ENCODE measurements at regions not wholly inside any gene's neighbourhood (a gene's known extent, or its start where the extent isn't known, plus 50 kb on each side); places are given as distances from the start of the nearest gene placed in this dataset.

DNA sequence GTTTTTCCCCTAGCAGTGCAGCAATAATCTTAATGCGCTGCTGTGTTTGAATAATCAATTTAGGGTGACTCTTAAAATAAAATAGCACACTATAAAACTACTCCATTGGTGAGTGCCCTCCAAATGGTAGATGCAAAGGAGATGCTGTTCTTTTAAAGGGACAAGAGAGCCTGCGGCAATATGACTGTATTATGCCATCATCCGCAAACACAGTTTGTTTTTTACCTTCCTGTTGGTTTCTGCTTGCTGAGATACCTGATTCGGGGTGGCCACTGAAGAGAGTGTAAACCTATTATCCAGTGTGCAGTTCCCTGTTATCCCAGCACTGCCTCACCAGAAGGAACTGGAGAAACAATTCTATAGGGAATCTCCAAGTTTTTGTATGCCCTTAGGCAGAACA, 523.1 kb upstream of the TGFBR2 start:
- Histone ChIP-seq H2AFZ (ENCODE audit: low read length) (no peak overlapping the region), H3K4me3 (ENCODE audit: low read length, poor library complexity, severe bottlenecking) (no peak overlapping the region), H3K9ac (ENCODE audit: low read depth, low read length, poor library complexity, severe bottlenecking) (no peak overlapping the region), H3F3A (ENCODE audit: low read depth) (no peaks in the 10 kb centered on the region), H3K36me3 (ENCODE audit: insufficient read depth, low read length) (no peaks in the 10 kb centered on the region), H3K9me3 (ENCODE audit: insufficient read depth, low read depth, low read length) (no peaks in the 10 kb centered on the region), H3K9me2 (replicated peaks; ENCODE audit: low read depth, low read length) (no peaks in the 10 kb centered on the region), H4K20me1 (ENCODE audit: insufficient read depth, low read length, poor library complexity, severe bottlenecking) (no peaks in the 10 kb centered on the region), H3K4me1 (ENCODE audit: insufficient read depth, low read length, poor library complexity, severe bottlenecking) (peaks cover 8% of the 10 kb centered on the region), H3K4me2 (ENCODE audit: low read depth, low read length, poor library complexity, severe bottlenecking) (no peak overlapping the region), H3K27me3 (ENCODE audit: insufficient read depth, low read length, poor library complexity, severe bottlenecking) (no peaks in the 10 kb centered on the region), H3K79me2 (ENCODE audit: insufficient read depth, low read length) (no peaks in the 10 kb centered on the region)
- TF ChIP-seq EZH2phosphoT487 (IDR thresholded peaks at IDR 0.05; ENCODE audit: borderline replicate concordance), result no peak
- TF ChIP-seq CTCF (conservative IDR thresholded peaks at IDR 0.05; ENCODE audit: low read length), result no peak

DNA sequence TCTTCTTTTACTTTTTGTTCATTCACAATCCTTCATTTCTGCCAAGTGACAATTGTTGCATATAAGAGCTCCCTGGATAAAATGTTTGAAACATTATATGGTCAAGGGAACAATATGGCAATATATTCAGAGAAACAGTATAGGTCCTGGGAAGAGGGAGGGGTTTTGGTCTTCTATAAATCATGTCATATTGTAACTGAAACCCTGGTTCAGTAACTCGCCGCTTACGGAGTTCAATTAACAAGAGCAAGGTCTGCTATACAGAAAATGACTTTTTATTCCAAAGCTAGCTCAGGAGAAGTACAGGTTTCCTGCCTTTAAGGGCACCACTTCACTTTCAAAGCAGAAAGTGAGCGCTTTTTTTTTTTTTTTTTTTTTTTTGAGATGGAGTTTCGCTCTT, 522.1 kb upstream of the TGFBR2 start:
- H3K27me3 ChIP-seq (ENCODE audit: insufficient read depth, low read length, poor library complexity, severe bottlenecking), result no peaks in the 10 kb centered on the region
- H3K79me2 ChIP-seq (ENCODE audit: insufficient read depth, low read length), result no peaks in the 10 kb centered on the region
- no peak overlapping the region for H3K9ac ChIP-seq (ENCODE audit: low read depth, low read length, poor library complexity, severe bottlenecking)
- TF ChIP-seq CTCF (conservative IDR thresholded peaks at IDR 0.05; ENCODE audit: low read length), result no peak
- no peak for TF ChIP-seq EZH2phosphoT487 (IDR thresholded peaks at IDR 0.05; ENCODE audit: borderline replicate concordance)
- H3F3A ChIP-seq (ENCODE audit: low read depth), result no peaks in the 10 kb centered on the region
- H3K4me2 ChIP-seq (ENCODE audit: low read depth, low read length, poor library complexity, severe bottlenecking), result no peak overlapping the region
- peaks cover 8% of the 10 kb centered on the region for H3K4me1 ChIP-seq (ENCODE audit: insufficient read depth, low read length, poor library complexity, severe bottlenecking)
- H4K20me1 ChIP-seq (ENCODE audit: insufficient read depth, low read length, poor library complexity, severe bottlenecking), result no peaks in the 10 kb centered on the region
- no peak overlapping the region for H2AFZ ChIP-seq (ENCODE audit: low read length)
- H3K9me2 ChIP-seq (replicated peaks; ENCODE audit: low read depth, low read length), result no peaks in the 10 kb centered on the region
- H3K36me3 ChIP-seq (ENCODE audit: insufficient read depth, low read length), result no peaks in the 10 kb centered on the region
- no peak overlapping the region for H3K4me3 ChIP-seq (ENCODE audit: low read length, poor library complexity, severe bottlenecking)
- no peaks in the 10 kb centered on the region for H3K9me3 ChIP-seq (ENCODE audit: insufficient read depth, low read depth, low read length)

DNA sequence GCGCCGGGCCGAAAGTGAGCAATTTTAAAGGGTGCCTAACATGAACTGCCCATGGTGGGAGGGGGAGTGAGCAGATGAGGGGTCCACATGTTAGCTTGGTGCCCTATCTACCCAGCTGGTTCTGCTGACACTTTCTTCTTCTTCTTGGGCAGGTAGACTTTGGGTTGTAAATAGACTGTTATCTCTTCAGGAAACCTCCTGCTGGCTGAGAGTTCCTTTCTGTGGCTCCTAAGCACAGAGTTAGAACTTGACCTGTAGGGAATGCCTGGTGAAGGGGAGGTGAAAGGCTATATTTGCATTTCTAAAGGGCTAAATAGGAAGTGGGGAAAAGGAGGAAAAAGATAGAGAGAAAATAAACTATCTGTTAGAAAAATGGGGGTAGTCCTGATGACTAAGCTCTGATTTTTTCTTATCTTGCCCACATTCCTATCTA, 521.4 kb upstream of the TGFBR2 start:
- H3K9me2 ChIP-seq (replicated peaks; ENCODE audit: low read depth, low read length), result no peaks in the 10 kb centered on the region
- H3K9ac ChIP-seq (ENCODE audit: low read depth, low read length, poor library complexity, severe bottlenecking), result no peak overlapping the region
- TF ChIP-seq CTCF (conservative IDR thresholded peaks at IDR 0.05; ENCODE audit: low read length), result no peak
- TF ChIP-seq EZH2phosphoT487 (IDR thresholded peaks at IDR 0.05; ENCODE audit: borderline replicate concordance), result no peak
- no peaks in the 10 kb centered on the region for H3K79me2 ChIP-seq (ENCODE audit: insufficient read depth, low read length)
- no peaks in the 10 kb centered on the region for H3F3A ChIP-seq (ENCODE audit: low read depth)
- H3K4me2 ChIP-seq (ENCODE audit: low read depth, low read length, poor library complexity, severe bottlenecking), result no peak overlapping the region
- H3K27me3 ChIP-seq (ENCODE audit: insufficient read depth, low read length, poor library complexity, severe bottlenecking), result no peaks in the 10 kb centered on the region
- H3K9me3 ChIP-seq (ENCODE audit: insufficient read depth, low read depth, low read length), result no peaks in the 10 kb centered on the region
- no peak overlapping the region for H2AFZ ChIP-seq (ENCODE audit: low read length)
- H3K4me1 ChIP-seq (ENCODE audit: insufficient read depth, low read length, poor library complexity, severe bottlenecking), result peaks cover 8% of the 10 kb centered on the region
- H4K20me1 ChIP-seq (ENCODE audit: insufficient read depth, low read length, poor library complexity, severe bottlenecking), result no peaks in the 10 kb centered on the region
- H3K4me3 ChIP-seq (ENCODE audit: low read length, poor library complexity, severe bottlenecking), result no peak overlapping the region
- no peaks in the 10 kb centered on the region for H3K36me3 ChIP-seq (ENCODE audit: insufficient read depth, low read length)
